HCT116 (cell line): ENCODE measurements at regions not wholly inside any gene's neighbourhood (a gene's known extent, or its start where the extent isn't known, plus 50 kb on each side); places are given as distances from the start of the nearest gene placed in this dataset.
"Not testable (repeated sequence)": the region's sequence is repeated elsewhere in the genome, so short reads cannot be mapped to it uniquely, and the experiment has no call there.

Experiments
- ATAC-seq: fragments of 200-7000 bp; cut with Tn5 transposase; 2 replicates; pipeline ENCODE4 v1.9.1; 2020; ENCODE audit warnings: mild to moderate bottlenecking, moderate library complexity
- BruUV-seq: library from RNA; stranded (reverse); fragments of 400-500 nt; replicated peaks from 2 replicates; lab custom pipeline; 2021; lab: Mats Ljungman, UMichigan
- CTCF ChIA-PET: fragments of 300-600 bp; sonication (Branson Sonifier 250); formaldehyde crosslinking; loops from one replicate; lab custom pipeline; 2021; ENCODE audit warnings: antibody characterized with exemption; lab: Charles Lee
- POLR2A ChIA-PET: fragments of 300-600, 350-600 bp; sonication (Branson Sonifier 250); formaldehyde crosslinking; loops from one replicate; lab custom pipeline; 2021; ENCODE audit warnings: antibody characterized with exemption; lab: Charles Lee
- RAD21 ChIA-PET, 2 experiments: fragments of 300-600 bp; sonication (Branson Sonifier 250); formaldehyde crosslinking; loops; one replicate each; lab custom pipeline; 2023; ENCODE audit warnings: low total read pairs in 2 of 2; ENCODE audit not compliant: uncharacterized antibody in 2 of 2, unreplicated experiment in 2 of 2, low non-redundant PET in 1 of 2; lab: Charles Lee
- DNase-seq: peaks from one replicate; pipeline ENCODE4 v3.0.0-alpha.2; 2010; ENCODE audit warnings: low read depth, low spot score
- H2AFZ ChIP-seq: fragments of 200-600 bp; shearing (Covaris generic), sonication (generic); 2 replicates; pipeline ENCODE4 v1.6.1; 2017; ENCODE audit warnings: low read depth, mixed run types, mixed read lengths, antibody characterized with exemption, low read length; ENCODE audit not compliant: poor library complexity, severe bottlenecking
- H3K27ac ChIP-seq: 2 replicates; pipeline ENCODE4 v1.5.1; 2012; ENCODE audit warnings: low read depth, low read length
- H3K27me3 ChIP-seq: fragments of 200-600 bp; sonication (generic); 2 replicates; pipeline ENCODE4 v1.6.1; 2016; ENCODE audit warnings: mixed run types, low read length, mixed read lengths; ENCODE audit not compliant: insufficient read depth
- H3K36me3 ChIP-seq, 2 experiments: fragments of 200-500 bp in 1 of 2; fragments of 200-600 bp in 1 of 2; sonication (Bioruptor generic) in 1 of 2; sonication (generic) in 1 of 2; 2 replicates each; pipeline versions ENCODE4 v1.5.1 to v1.6.1; 2014 to 2016; ENCODE audit warnings: low read length in 2 of 2, inconsistent platforms in 1 of 2, mixed read lengths in 1 of 2, mixed run types in 1 of 2; ENCODE audit not compliant: insufficient read depth in 2 of 2, control insufficient read depth in 1 of 2
- H3K4me1 ChIP-seq, 2 experiments: fragments of 200-600 bp in 1 of 2; sonication (generic) in 1 of 2; 2 replicates each; pipeline versions ENCODE4 v1.5.1 to v1.6.1; 2012 to 2017; ENCODE audit warnings: low read length in 2 of 2, inconsistent platforms in 1 of 2, mild to moderate bottlenecking in 1 of 2, mixed read lengths in 1 of 2, mixed run types in 1 of 2, moderate library complexity in 1 of 2; ENCODE audit not compliant: insufficient read depth in 2 of 2, control insufficient read depth in 1 of 2
- H3K4me2 ChIP-seq: fragments of 200-600 bp; sonication (generic); 2 replicates; pipeline ENCODE4 v1.6.1; 2017; ENCODE audit warnings: mixed run types, low read length, mixed read lengths
- H3K4me3 ChIP-seq, 2 experiments: fragments of 200-600 bp in 1 of 2; sonication (generic) in 1 of 2; replicated peaks in 1 of 2; 2 replicates each; pipeline ENCODE4 v1.5.1; 2011 to 2016; ENCODE audit warnings: low read length in 2 of 2, control low read depth in 1 of 2, low read depth in 1 of 2, mild to moderate bottlenecking in 1 of 2, mixed read lengths in 1 of 2, mixed run types in 1 of 2
- H3K79me2 ChIP-seq: fragments of 200-600 bp; sonication (generic); 2 replicates; pipeline ENCODE4 v1.6.1; 2017; ENCODE audit warnings: mild to moderate bottlenecking, mixed run types, low read length, moderate library complexity, mixed read lengths; ENCODE audit not compliant: insufficient read depth
- H3K9ac ChIP-seq: fragments of 200-600 bp; sonication (generic); 2 replicates; pipeline ENCODE4 v1.6.1; 2016; ENCODE audit warnings: low read length, mixed read lengths
- H3K9me2 ChIP-seq: fragments of 200-600 bp; sonication (generic), shearing (Covaris generic); 2 replicates; pipeline ENCODE4 v1.6.1; 2017; ENCODE audit warnings: mixed run types, mild to moderate bottlenecking, moderate library complexity; ENCODE audit not compliant: insufficient read depth
- H3K9me3 ChIP-seq, 2 experiments: fragments of 200-500 bp in 1 of 2; fragments of 200-600 bp in 1 of 2; sonication (Bioruptor generic) in 1 of 2; sonication (generic) in 1 of 2; 2 replicates each; pipeline ENCODE4 v1.6.1; 2014 to 2017; ENCODE audit warnings: low read length in 2 of 2, mixed read lengths in 2 of 2, inconsistent platforms in 1 of 2, low read depth in 1 of 2, mild to moderate bottlenecking in 1 of 2, mixed run types in 1 of 2, moderate library complexity in 1 of 2; ENCODE audit not compliant: control insufficient read depth in 1 of 2, insufficient read depth in 1 of 2
- H4K20me1 ChIP-seq: fragments of 200-600 bp; sonication (generic), shearing (Covaris generic); 2 replicates; pipeline ENCODE4 v1.6.1; 2017; ENCODE audit warnings: mixed run types, mild to moderate bottlenecking, moderate library complexity; ENCODE audit not compliant: insufficient read depth
- CBX3 ChIP-seq: IDR thresholded peaks from 2 replicates; pipeline ENCODE4 v1.6.1; 2012; ENCODE audit warnings: low read depth
- CEBPB ChIP-seq: IDR thresholded peaks from 2 replicates; pipeline ENCODE4 v1.6.1; 2012; ENCODE audit warnings: low read depth
- EGR1 ChIP-seq: IDR thresholded peaks from 2 replicates; pipeline ENCODE4 v1.6.1; 2012; ENCODE audit warnings: low read depth
- EZH2phosphoT487 ChIP-seq: fragments of 200-600 bp; IDR thresholded peaks from 2 replicates; pipeline ENCODE4 v1.6.1; 2018; ENCODE audit warnings: antibody characterized with exemption, borderline replicate concordance
- FOSL1 ChIP-seq: IDR thresholded peaks from 2 replicates; pipeline ENCODE4 v1.6.1; 2012; ENCODE audit warnings: low read depth
- MAX ChIP-seq: IDR thresholded peaks from 2 replicates; pipeline ENCODE4 v1.6.1; 2012
- POLR2AphosphoS5 ChIP-seq: IDR thresholded peaks from 2 replicates; pipeline ENCODE4 v1.6.1; 2011; ENCODE audit warnings: mild to moderate bottlenecking, low read depth, low read length, moderate library complexity
- SIN3A ChIP-seq: IDR thresholded peaks from 2 replicates; pipeline ENCODE4 v1.6.1; 2012; ENCODE audit warnings: low read depth
- SP1 ChIP-seq: IDR thresholded peaks from 2 replicates; pipeline ENCODE4 v1.6.1; 2012; ENCODE audit warnings: low read depth
- SRF ChIP-seq: IDR thresholded peaks from 2 replicates; pipeline ENCODE4 v1.6.1; 2012; ENCODE audit warnings: low read depth
- ZBTB33 ChIP-seq: IDR thresholded peaks from 2 replicates; pipeline ENCODE4 v1.6.1; 2011; ENCODE audit warnings: mild to moderate bottlenecking, low read length, moderate library complexity; ENCODE audit not compliant: insufficient replicate concordance; ENCODE audit errors: extremely low read depth
- ZFX ChIP-seq: fragments of 450-650 bp; IDR thresholded peaks from 2 replicates; pipeline ENCODE4 v1.6.1; 2017
- ZNF274 ChIP-seq: fragments of 200-500 bp; sonication (Bioruptor generic); IDR thresholded peaks from 2 replicates; pipeline ENCODE4 v1.6.1; 2014; ENCODE audit warnings: mild to moderate bottlenecking, low read depth, low read length, inconsistent platforms
- intact Hi-C: fragments of 100-400 bp; cut with micrococcal nuclease; formaldehyde crosslinking; loops from 2 replicates; pipeline ENCODE4 v1.10.0; 2022

- CTCF ChIA-PET, result no interaction called here
- POLR2A ChIA-PET, result no interaction called here
- no TSS peak for BruUV-seq
These were observed 137.0 kb upstream of the KCNJ15 start for GRCh38 chr21:38119793-38120192.

GRCh38 chr21:38120679-38120983 lies 136.2 kb upstream of the KCNJ15 start:
- H3K79me2 ChIP-seq, H3K27ac ChIP-seq, H2AFZ ChIP-seq, H3K9ac ChIP-seq, RAD21 ChIA-PET, H4K20me1 ChIP-seq, DNase-seq, H3K27me3 ChIP-seq, BruUV-seq, CTCF ChIA-PET, H3K4me1 ChIP-seq, H3K4me2 ChIP-seq, H3K4me3 ChIP-seq, POLR2A ChIA-PET, ATAC-seq, H3K36me3 ChIP-seq, H3K9me2 ChIP-seq: not testable (repeated sequence)
- H3K9me3 ChIP-seq, result peaks cover 0 to 11% of the 10 kb centered on the region in 2 experiments; a peak in 1 of 4 replicates
- intact Hi-C loops, result loop anchor here (10.0 kb wide), 2 partner anchors 366 to 416 kb away; no protein-coding TSS in a partner anchor

More at GRCh38 chr21:38119793-38120192, 137.0 kb upstream of the KCNJ15 start:
- no peak overlapping the region for H3K27ac ChIP-seq
- DNase-seq, result no peak
- no peak overlapping the region for H3K4me3 ChIP-seq
- no peaks in the 10 kb centered on the region for H4K20me1 ChIP-seq
- RAD21 ChIA-PET, result no interaction called here
- H3K36me3 ChIP-seq, result no peaks in the 10 kb centered on the region
- intact Hi-C loops, result loop anchor here (10.0 kb wide), 2 partner anchors 365 to 415 kb away; no protein-coding TSS in a partner anchor
- TF ChIP-seq CBX3 (no peak), SIN3A (no peak), SP1 (no peak), ZBTB33 (no peak), ZFX (no peak), POLR2AphosphoS5 (no peak), SRF (no peak), MAX (no peak), CEBPB (no peak), EGR1 (no peak), EZH2phosphoT487 (no peak), ZNF274 (no peak), FOSL1 (no peak)
- TF ChIP-seq, all 23 proteins: peak for 0
- Histone ChIP-seq H3K9me3 (peaks cover 0 to 7% of the 10 kb centered on the region in 2 experiments; a peak in 1 of 4 replicates), H3K27me3 (no peaks in the 10 kb centered on the region), H3K79me2 (no peaks in the 10 kb centered on the region), H3K4me1 (no peaks in the 10 kb centered on the region), H3K9ac (no peak overlapping the region), H2AFZ (no peak overlapping the region), H3K9me2 (no peaks in the 10 kb centered on the region), H3K4me2 (no peak overlapping the region)
- no peak for ATAC-seq
